IMR-90 (cell line): ENCODE measurements at regions not wholly inside any gene's neighbourhood (a gene's known extent, or its start where the extent isn't known, plus 50 kb on each side); places are given as distances from the start of the nearest gene placed in this dataset.
"Not testable (repeated sequence)": the region's sequence is repeated elsewhere in the genome, so short reads cannot be mapped to it uniquely, and the experiment has no call there.

Experiments
- ATAC-seq: fragments of 200-7000 bp; cut with Tn5 transposase; 2 replicates; pipeline ENCODE4 v1.9.1; 2020; ENCODE audit warnings: low read depth, mild to moderate bottlenecking, moderate library complexity
- BruUV-seq: library from RNA; stranded (reverse); fragments of 400-500 nt; replicated peaks from 2 replicates; lab custom pipeline; 2021; lab: Mats Ljungman, UMichigan
- CTCF ChIA-PET: fragments of 300-600 bp; formaldehyde crosslinking; extraction: SDS; loops from one replicate; lab custom pipeline; 2021; ENCODE audit warnings: antibody characterized with exemption; lab: Yijun Ruan, JAX
- POLR2A ChIA-PET: fragments of 300-600 bp; sonication (Branson Sonifier 250); formaldehyde crosslinking; loops from one replicate; lab custom pipeline; 2022; ENCODE audit warnings: antibody characterized with exemption; ENCODE audit not compliant: unreplicated experiment; lab: Charles Lee
- DNase-seq: peaks from one replicate; pipeline ENCODE4 v3.0.0; 2013
- H2AFZ ChIP-seq: replicated peaks from 2 replicates; pipeline ENCODE3; 2013; ENCODE audit warnings: low read length, mild to moderate bottlenecking; ENCODE audit not compliant: poor library complexity
- H2AK5ac ChIP-seq: 2 replicates; pipeline ENCODE4 v1.6.1; 2013; ENCODE audit warnings: low read depth, low read length, inconsistent platforms
- H2AK9ac ChIP-seq: replicated peaks from 2 replicates; pipeline ENCODE3; 2013; ENCODE audit warnings: mild to moderate bottlenecking, low read depth, low read length, moderate library complexity; ENCODE audit not compliant: poor library complexity
- H2BK120ac ChIP-seq: 2 replicates; pipeline ENCODE4 v1.6.1; 2013; ENCODE audit warnings: low read depth, low read length, inconsistent platforms
- H2BK15ac ChIP-seq: 3 replicates; pipeline ENCODE4 v1.6.1; 2013; ENCODE audit warnings: low read depth, low read length, inconsistent platforms
- H2BK20ac ChIP-seq: 2 replicates; pipeline ENCODE4 v1.6.1; 2013; ENCODE audit warnings: low read depth, mild to moderate bottlenecking, inconsistent platforms, low read length, moderate library complexity
- H2BK5ac ChIP-seq: 2 replicates; pipeline ENCODE4 v1.6.1; 2013; ENCODE audit warnings: mild to moderate bottlenecking, low read depth, low read length, inconsistent platforms; ENCODE audit not compliant: poor library complexity, severe bottlenecking
- H3K14ac ChIP-seq: replicated peaks from 2 replicates; pipeline ENCODE4 v1.6.1; 2013; ENCODE audit warnings: low read depth, low read length, inconsistent platforms
- H3K18ac ChIP-seq: 2 replicates; pipeline ENCODE4 v1.6.1; 2013; ENCODE audit warnings: low read depth, low read length, control low read depth
- H3K23ac ChIP-seq: 2 replicates; pipeline ENCODE4 v1.6.1; 2013; ENCODE audit warnings: low read depth, low read length, inconsistent platforms
- H3K27ac ChIP-seq: 2 replicates; pipeline ENCODE4 v1.5.1; 2013; ENCODE audit warnings: mild to moderate bottlenecking, control low read depth, low read length; ENCODE audit not compliant: insufficient read depth
- H3K27me3 ChIP-seq: 2 replicates; pipeline ENCODE4 v1.6.1; 2013; ENCODE audit warnings: low read length; ENCODE audit not compliant: control insufficient read depth, insufficient read depth
- H3K36me3 ChIP-seq: 2 replicates; pipeline ENCODE4 v1.6.1; 2013; ENCODE audit warnings: low read length, mixed read lengths; ENCODE audit not compliant: control insufficient read depth, insufficient read depth
- H3K4ac ChIP-seq: 2 replicates; pipeline ENCODE4 v1.6.1; 2013; ENCODE audit warnings: low read depth, low read length, inconsistent platforms
- H3K4me1 ChIP-seq: 2 replicates; pipeline ENCODE4 v1.6.1; 2013; ENCODE audit warnings: low read length, mixed read lengths; ENCODE audit not compliant: control insufficient read depth, insufficient read depth
- H3K4me2 ChIP-seq: 2 replicates; pipeline ENCODE4 v1.6.1; 2013; ENCODE audit warnings: low read depth, mild to moderate bottlenecking, control low read depth, low read length, moderate library complexity
- H3K4me3 ChIP-seq: 2 replicates; pipeline ENCODE4 v1.5.1; 2013; ENCODE audit warnings: low read depth, mild to moderate bottlenecking, control low read depth, low read length, moderate library complexity; ENCODE audit not compliant: insufficient read depth
- H3K56ac ChIP-seq: 2 replicates; pipeline ENCODE4 v1.6.1; 2013; ENCODE audit warnings: low read length, inconsistent platforms; ENCODE audit not compliant: insufficient read depth; ENCODE audit errors: extremely low read depth
- H3K79me1 ChIP-seq, 2 experiments: 2 replicates each; pipeline ENCODE4 v1.6.1; 2013; ENCODE audit warnings: low read length in 2 of 2, inconsistent platforms in 1 of 2, low read depth in 1 of 2
- H3K9ac ChIP-seq: 2 replicates; pipeline ENCODE4 v1.6.1; 2013; ENCODE audit warnings: low read depth, low read length, control low read depth
- H3K9me1 ChIP-seq: 2 replicates; pipeline ENCODE4 v1.6.1; 2013; ENCODE audit warnings: low read length, inconsistent platforms; ENCODE audit not compliant: insufficient read depth
- H3K9me3 ChIP-seq: 2 replicates; pipeline ENCODE4 v1.6.1; 2013; ENCODE audit warnings: low read length; ENCODE audit not compliant: control insufficient read depth, insufficient read depth
- H4K20me1 ChIP-seq: 2 replicates; pipeline ENCODE4 v1.6.1; 2013; ENCODE audit warnings: low read length, inconsistent platforms; ENCODE audit not compliant: insufficient read depth
- H4K5ac ChIP-seq: 2 replicates; pipeline ENCODE4 v1.6.1; 2013; ENCODE audit warnings: mild to moderate bottlenecking, low read depth, low read length, control low read depth
- H4K8ac ChIP-seq, 2 experiments: 2 replicates each; pipeline ENCODE4 v1.6.1; 2013; ENCODE audit warnings: low read depth in 2 of 2, low read length in 2 of 2, control low read depth in 1 of 2, inconsistent platforms in 1 of 2
- H4K91ac ChIP-seq: 2 replicates; pipeline ENCODE4 v1.6.1; 2013; ENCODE audit warnings: low read depth, low read length, inconsistent platforms; ENCODE audit not compliant: insufficient read depth
- WGBS, 2 experiments: methylation state at CpG; one replicate each; pipeline versions ENCODE4 v1.1.5 to v1.1.7; 2013; ENCODE audit warnings: missing lambda C conversion rate in 2 of 2; ENCODE audit not compliant: insufficient read length in 1 of 2; ENCODE audit errors: extremely low coverage in 2 of 2; 5-methylcytosine and 5-hydroxymethylcytosine counted together
- dilution Hi-C: fragments of 300-500 bp; cut with HindIII; formaldehyde crosslinking; loops from one replicate; pipeline ENCODE4 v1.14.3; 2018; ENCODE audit warnings: low sequenced_read_pairs; ENCODE audit not compliant: unreplicated experiment
- in situ Hi-C: fragments of 300-500 bp; cut with MboI; formaldehyde crosslinking; loops from 3 replicates; pipeline ENCODE4 v1.14.3; 2019; ENCODE audit warnings: low sequenced_read_pairs, inconsistent platforms, mixed read lengths
- intact Hi-C: fragments of 100-400 bp; cut with micrococcal nuclease; formaldehyde crosslinking; loops from 2 replicates; pipeline ENCODE4 v1.10.0; 2022

GRCh38 chr16:63633706-63634445 is 1488.0 kb downstream of the CDH11 start:
- dilution Hi-C loops, H2BK120ac ChIP-seq, H2AK9ac ChIP-seq, BruUV-seq, H4K91ac ChIP-seq, H3K4me1 ChIP-seq, CTCF ChIA-PET, H2AFZ ChIP-seq, H3K9me3 ChIP-seq, H3K27me3 ChIP-seq, H3K4me2 ChIP-seq, H2BK5ac ChIP-seq, H3K79me1 ChIP-seq, ATAC-seq, in situ Hi-C loops, H3K4ac ChIP-seq, H3K9me1 ChIP-seq, H3K4me3 ChIP-seq, H4K8ac ChIP-seq, H2BK20ac ChIP-seq, H3K9ac ChIP-seq, POLR2A ChIA-PET, H3K36me3 ChIP-seq, H3K27ac ChIP-seq, H2AK5ac ChIP-seq, H4K20me1 ChIP-seq, H3K56ac ChIP-seq, DNase-seq, intact Hi-C loops, H3K18ac ChIP-seq, H2BK15ac ChIP-seq, H3K23ac ChIP-seq, H4K5ac ChIP-seq, H3K14ac ChIP-seq: not testable (repeated sequence)
- no CpG with 5 or more reads among the region's 10 CpGs for WGBS, 2 experiments
